Central memory CD8-positive, alpha-beta T cell (primary cell): ENCODE measurements at regions not wholly inside any gene's neighbourhood (a gene's known extent, or its start where the extent isn't known, plus 50 kb on each side); places are given as distances from the start of the nearest gene placed in this dataset.

ENCODE experiments used
- ATAC-seq: fragments of 150-1000 bp; cut with Tn5 transposase; replicated peaks from 2 replicates; pipeline ENCODE4 v1.10.0; 2022; ENCODE audit warnings: mild to moderate bottlenecking, moderate FRiP score, moderate number of reproducible peaks; ENCODE audit not compliant: poor library complexity, severe bottlenecking; ENCODE audit errors: extremely low read depth
- DNase-seq, 2 donors: peaks; one replicate each; pipeline ENCODE4 v3.0.0; 2021; ENCODE audit warnings: low spot score in 2 of 2
- H3K27ac Mint-ChIP-seq: one replicate; pipeline ENCODE4 v1.8.0; 2022; ENCODE audit warnings: low read depth, mild to moderate bottlenecking, moderate library complexity, mixed read lengths
- H3K27me3 Mint-ChIP-seq: one replicate; pipeline ENCODE4 v1.8.0; 2022; ENCODE audit warnings: mixed read lengths
- H3K36me3 Mint-ChIP-seq: one replicate; pipeline ENCODE4 v1.8.0; 2022; ENCODE audit warnings: mild to moderate bottlenecking, moderate library complexity, mixed read lengths; ENCODE audit not compliant: insufficient read depth
- H3K4me1 Mint-ChIP-seq: one replicate; pipeline ENCODE4 v1.8.0; 2022; ENCODE audit warnings: mixed read lengths
- H3K4me3 Mint-ChIP-seq: one replicate; pipeline ENCODE4 v1.8.0; 2022; ENCODE audit warnings: mild to moderate bottlenecking, moderate library complexity, mixed read lengths
- H3K9me3 Mint-ChIP-seq: one replicate; pipeline ENCODE4 v1.8.0; 2022; ENCODE audit warnings: mixed read lengths

DNA sequence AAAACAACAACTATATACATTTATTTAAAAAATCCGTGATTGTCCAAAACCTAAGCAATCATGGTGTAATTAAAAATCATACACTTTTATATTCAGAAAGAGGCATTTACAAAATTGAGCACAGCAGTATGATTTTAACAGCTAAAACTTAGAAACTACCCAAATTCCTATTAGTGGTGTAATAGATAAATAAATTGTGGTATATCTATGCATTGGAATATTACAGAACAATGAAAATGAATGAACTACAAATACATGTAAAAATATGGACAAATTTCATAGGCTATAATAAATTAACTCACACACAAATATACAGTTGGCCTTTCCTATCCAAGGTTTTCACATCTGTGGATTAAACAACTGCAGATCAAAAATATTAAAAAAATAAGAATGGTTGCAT, 700.5 kb upstream of the ARPP21 start:
- no peak for DNase-seq
- Mint-ChIP-seq H3K4me1 (no peaks in the 10 kb centered on the region), H3K4me3 (no peak overlapping the region), H3K9me3 (peaks cover 15% of the 10 kb centered on the region), H3K27ac (no peak overlapping the region), H3K27me3 (no peaks in the 10 kb centered on the region), H3K36me3 (no peaks in the 10 kb centered on the region)
- no peak for ATAC-seq

DNA sequence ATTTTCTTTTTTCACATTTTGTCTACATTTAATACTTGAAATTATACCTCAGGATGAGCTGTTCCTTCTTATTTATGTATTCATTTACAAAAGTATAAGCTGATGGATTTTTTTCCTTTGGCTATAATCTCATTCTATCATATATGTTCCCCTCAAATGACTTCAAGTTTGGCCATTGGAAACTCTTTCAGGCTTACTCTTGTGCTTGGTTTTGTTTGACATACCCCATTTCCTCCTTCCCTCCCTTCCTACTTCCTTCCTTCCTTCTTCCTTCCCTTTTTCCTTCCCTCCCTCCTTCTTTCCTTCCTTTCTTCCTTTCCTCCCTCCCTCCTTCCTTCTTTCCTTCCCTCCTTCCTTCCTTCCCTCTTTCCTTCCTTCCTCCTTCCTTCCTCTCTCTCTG, 697.1 kb upstream of the ARPP21 start:
- no peak overlapping the region for H3K4me3 Mint-ChIP-seq
- H3K27ac Mint-ChIP-seq, result no peak overlapping the region
- ATAC-seq (no peak), DNase-seq (no peak)
- no peaks in the 10 kb centered on the region for H3K4me1 Mint-ChIP-seq
- H3K9me3 Mint-ChIP-seq, result peaks cover 21% of the 10 kb centered on the region
- H3K36me3 Mint-ChIP-seq, result no peaks in the 10 kb centered on the region
- no peaks in the 10 kb centered on the region for H3K27me3 Mint-ChIP-seq

GRCh38 chr3:34947834-34948233, 691.5 kb upstream of the ARPP21 start:
- Mint-ChIP-seq H3K36me3 (no peaks in the 10 kb centered on the region), H3K4me1 (no peaks in the 10 kb centered on the region), H3K9me3 (peaks cover 27% of the 10 kb centered on the region), H3K4me3 (no peak overlapping the region), H3K27ac (no peak overlapping the region), H3K27me3 (no peaks in the 10 kb centered on the region)
- ATAC-seq (no peak), DNase-seq (no peak)

DNA sequence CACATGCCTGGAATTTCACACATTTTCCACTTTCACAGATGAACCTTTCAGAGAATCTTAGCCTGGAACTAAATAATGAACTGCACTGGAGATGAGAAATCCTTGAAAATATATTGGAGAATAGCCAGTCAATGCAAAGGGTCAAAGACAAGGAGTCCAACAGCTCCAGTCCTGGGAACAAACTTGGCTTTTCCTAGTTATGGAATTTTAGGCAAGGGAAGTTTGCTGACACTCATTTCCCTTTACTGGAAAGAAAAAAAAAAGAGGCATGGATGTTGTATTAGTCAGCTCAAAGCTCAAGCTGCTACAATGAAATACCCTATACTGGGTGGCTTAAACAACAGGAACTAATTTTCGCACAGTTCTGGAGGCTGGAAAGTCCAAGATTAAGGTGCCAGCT, 690.8 kb upstream of the ARPP21 start:
- no peaks in the 10 kb centered on the region for H3K27me3 Mint-ChIP-seq
- no peak for DNase-seq
- H3K4me1 Mint-ChIP-seq, result no peaks in the 10 kb centered on the region
- no peak for ATAC-seq
- H3K27ac Mint-ChIP-seq, result no peak overlapping the region
- H3K9me3 Mint-ChIP-seq, result peaks cover 23% of the 10 kb centered on the region
- H3K4me3 Mint-ChIP-seq, result no peak overlapping the region
- no peaks in the 10 kb centered on the region for H3K36me3 Mint-ChIP-seq

DNA sequence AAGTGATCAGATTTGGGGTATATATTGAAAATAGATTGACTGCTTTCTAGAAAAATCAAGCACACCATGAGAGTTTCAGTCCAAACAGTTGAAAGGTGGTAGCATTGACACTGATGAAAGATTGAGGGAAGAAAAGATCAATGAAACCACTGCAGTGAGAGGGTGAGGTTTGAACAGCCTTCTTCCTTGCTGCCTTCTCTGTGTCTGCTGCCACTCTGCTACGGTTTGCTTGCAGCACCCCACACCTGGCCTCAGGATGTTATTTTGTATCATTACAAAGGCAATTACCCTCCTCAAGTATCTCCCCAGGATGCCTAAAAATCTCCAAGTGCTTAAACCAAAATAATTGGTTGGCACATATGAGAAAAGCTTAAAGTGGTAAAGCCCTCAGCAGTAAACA, 683.6 kb upstream of the ARPP21 start:
- H3K4me3 Mint-ChIP-seq, result no peak overlapping the region
- no peak overlapping the region for H3K27ac Mint-ChIP-seq
- DNase-seq, result no peak
- H3K9me3 Mint-ChIP-seq, result peaks cover 17% of the 10 kb centered on the region
- no peak for ATAC-seq
- no peaks in the 10 kb centered on the region for H3K27me3 Mint-ChIP-seq
- H3K36me3 Mint-ChIP-seq, result peaks cover 2% of the 10 kb centered on the region
- H3K4me1 Mint-ChIP-seq, result no peaks in the 10 kb centered on the region

- H3K27me3 Mint-ChIP-seq, result no peaks in the 10 kb centered on the region
- no peak for DNase-seq
Measured at GRCh38 chr3:34956511-34956910, 682.8 kb upstream of the ARPP21 start.

GRCh38 chr3:34957677-34958076, 681.6 kb upstream of the ARPP21 start:
- Mint-ChIP-seq H3K4me3 (no peak overlapping the region), H3K4me1 (no peaks in the 10 kb centered on the region), H3K27me3 (no peaks in the 10 kb centered on the region), H3K9me3 (peaks cover 12% of the 10 kb centered on the region), H3K36me3 (peaks cover 2% of the 10 kb centered on the region), H3K27ac (no peak overlapping the region)
- no peak for ATAC-seq
- no peak for DNase-seq

More at GRCh38 chr3:34956511-34956910, 682.8 kb upstream of the ARPP21 start:
- ATAC-seq, result no peak
- no peak overlapping the region for H3K27ac Mint-ChIP-seq
- H3K9me3 Mint-ChIP-seq, result peaks cover 12% of the 10 kb centered on the region
- no peak overlapping the region for H3K4me3 Mint-ChIP-seq
- no peaks in the 10 kb centered on the region for H3K4me1 Mint-ChIP-seq
- peaks cover 2% of the 10 kb centered on the region for H3K36me3 Mint-ChIP-seq

DNA sequence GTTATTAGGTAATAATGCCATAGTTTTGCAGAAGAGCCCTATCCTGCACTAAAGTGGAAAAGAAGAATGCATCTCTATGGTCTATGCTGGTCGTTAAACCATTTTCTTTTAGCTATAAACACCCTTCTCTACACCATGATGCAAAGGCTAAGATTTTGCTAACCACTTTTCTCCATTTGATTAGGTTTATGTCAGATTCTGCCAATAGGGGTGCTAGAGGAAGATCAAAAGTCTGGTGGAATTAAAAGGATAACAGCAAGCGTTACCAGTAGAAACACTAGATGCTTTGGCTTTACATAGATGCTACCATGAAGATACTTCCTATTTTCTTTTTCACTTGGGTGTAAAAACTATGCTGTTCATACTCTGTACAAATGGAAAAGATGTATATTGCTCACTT, 669.8 kb upstream of the ARPP21 start:
- H3K27me3 Mint-ChIP-seq, result no peaks in the 10 kb centered on the region
- no peak overlapping the region for H3K4me3 Mint-ChIP-seq
- no peaks in the 10 kb centered on the region for H3K9me3 Mint-ChIP-seq
- ATAC-seq (no peak), DNase-seq (no peak)
- no peak overlapping the region for H3K27ac Mint-ChIP-seq
- no peaks in the 10 kb centered on the region for H3K4me1 Mint-ChIP-seq
- no peaks in the 10 kb centered on the region for H3K36me3 Mint-ChIP-seq

- no peak overlapping the region for H3K27ac Mint-ChIP-seq
- H3K9me3 Mint-ChIP-seq, result peaks cover 6% of the 10 kb centered on the region
- H3K4me1 Mint-ChIP-seq, result no peaks in the 10 kb centered on the region
- ATAC-seq, result no peak
- no peaks in the 10 kb centered on the region for H3K27me3 Mint-ChIP-seq
- H3K4me3 Mint-ChIP-seq, result no peak overlapping the region
- no peaks in the 10 kb centered on the region for H3K36me3 Mint-ChIP-seq
- no peak for DNase-seq
Measured at GRCh38 chr3:34972481-34972880, 666.8 kb upstream of the ARPP21 start.

DNA sequence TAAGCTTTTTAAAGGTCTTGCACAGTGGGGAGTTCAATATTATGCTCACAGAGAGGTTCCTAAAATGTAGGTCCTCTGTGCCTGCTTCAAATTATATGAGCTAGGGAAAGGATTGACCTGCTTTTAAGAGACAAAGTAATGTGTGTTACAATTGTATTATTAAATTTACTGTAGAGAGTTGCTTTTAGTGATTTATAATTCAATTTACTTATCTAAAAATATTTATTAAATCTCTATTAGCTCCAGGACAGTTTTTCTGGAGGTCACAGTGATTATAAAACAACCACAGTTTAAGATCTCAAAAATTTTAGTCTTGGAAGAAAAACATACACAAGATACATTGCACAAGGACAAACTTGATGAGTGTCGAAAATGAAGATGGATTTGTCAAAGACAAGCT, 665.7 kb upstream of the ARPP21 start:
- Mint-ChIP-seq H3K9me3 (peaks cover 11% of the 10 kb centered on the region), H3K4me1 (no peaks in the 10 kb centered on the region), H3K36me3 (no peaks in the 10 kb centered on the region), H3K27ac (no peak overlapping the region), H3K4me3 (no peak overlapping the region), H3K27me3 (no peaks in the 10 kb centered on the region)
- no peak for DNase-seq
- ATAC-seq, result no peak

DNA sequence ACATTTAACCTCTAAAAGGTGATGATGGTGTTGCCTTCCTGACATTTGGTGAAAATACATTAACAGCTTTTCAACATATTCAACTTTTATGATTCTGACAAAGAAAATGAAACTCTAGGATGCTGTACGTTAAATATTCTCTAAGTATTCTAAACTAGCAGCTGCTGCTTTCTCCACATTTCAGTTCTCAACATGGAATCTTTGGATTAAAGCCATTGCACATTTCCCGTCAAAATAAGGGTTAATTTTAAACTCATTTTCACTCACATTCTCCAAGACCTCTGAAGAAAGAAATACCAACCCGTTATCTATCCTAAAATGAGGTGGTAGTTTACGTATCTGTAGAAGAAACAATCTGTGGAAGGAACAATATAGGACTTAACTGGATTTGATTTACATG, 655.7 kb upstream of the ARPP21 start:
- Mint-ChIP-seq H3K9me3 (peaks cover 13% of the 10 kb centered on the region), H3K27ac (no peak overlapping the region), H3K4me1 (no peaks in the 10 kb centered on the region), H3K27me3 (no peaks in the 10 kb centered on the region), H3K36me3 (no peaks in the 10 kb centered on the region), H3K4me3 (no peak overlapping the region)
- no peak for DNase-seq
- no peak for ATAC-seq

- no peak overlapping the region for H3K4me3 Mint-ChIP-seq
- DNase-seq (no peak), ATAC-seq (no peak)
- H3K27ac Mint-ChIP-seq, result no peak overlapping the region
- no peaks in the 10 kb centered on the region for H3K27me3 Mint-ChIP-seq
- peaks cover 5% of the 10 kb centered on the region for H3K9me3 Mint-ChIP-seq
- no peaks in the 10 kb centered on the region for H3K36me3 Mint-ChIP-seq
- H3K4me1 Mint-ChIP-seq, result no peaks in the 10 kb centered on the region
Measured at GRCh38 chr3:34988296-34988695, 651.0 kb upstream of the ARPP21 start.

GRCh38 chr3:34995796-34996430, 643.4 kb upstream of the ARPP21 start:
- no peak for ATAC-seq
- Mint-ChIP-seq H3K27ac (no peak overlapping the region), H3K4me1 (no peaks in the 10 kb centered on the region), H3K4me3 (no peak overlapping the region), H3K36me3 (no peaks in the 10 kb centered on the region), H3K27me3 (no peaks in the 10 kb centered on the region), H3K9me3 (peaks cover 6% of the 10 kb centered on the region)
- DNase-seq, result no peak

- Mint-ChIP-seq H3K36me3 (no peaks in the 10 kb centered on the region), H3K27me3 (no peaks in the 10 kb centered on the region), H3K4me1 (no peaks in the 10 kb centered on the region), H3K27ac (no peak overlapping the region), H3K4me3 (no peak overlapping the region), H3K9me3 (peaks cover 6% of the 10 kb centered on the region)
- ATAC-seq (no peak), DNase-seq (no peak)
Measured at GRCh38 chr3:34998902-34999301, 640.4 kb upstream of the ARPP21 start.
